WTC11 (cell line): ENCODE measurements at regions not wholly inside any gene's neighbourhood (a gene's known extent, or its start where the extent isn't known, plus 50 kb on each side); places are given as distances from the start of the nearest gene placed in this dataset.

ENCODE experiments used
- TEAD4 ChIP-seq: sonication (generic); formaldehyde crosslinking; IDR thresholded peaks from 2 replicates; pipeline ENCODE4 v1.8.0; 2022; ENCODE audit warnings: mild to moderate bottlenecking, missing genetic modification reagents
- TF ChIP-seq, protein P1 (sequence below): fragments of 200-600 bp; IDR thresholded peaks from 2 replicates; pipeline ENCODE4 v1.8.0; 2022; ENCODE audit warnings: antibody characterized with exemption
- TF ChIP-seq, protein P2 (sequence below): sonication (generic); formaldehyde crosslinking; IDR thresholded peaks from 2 replicates; pipeline ENCODE4 v1.8.0; 2023; ENCODE audit warnings: mild to moderate bottlenecking, missing genetic modification reagents

DNA sequence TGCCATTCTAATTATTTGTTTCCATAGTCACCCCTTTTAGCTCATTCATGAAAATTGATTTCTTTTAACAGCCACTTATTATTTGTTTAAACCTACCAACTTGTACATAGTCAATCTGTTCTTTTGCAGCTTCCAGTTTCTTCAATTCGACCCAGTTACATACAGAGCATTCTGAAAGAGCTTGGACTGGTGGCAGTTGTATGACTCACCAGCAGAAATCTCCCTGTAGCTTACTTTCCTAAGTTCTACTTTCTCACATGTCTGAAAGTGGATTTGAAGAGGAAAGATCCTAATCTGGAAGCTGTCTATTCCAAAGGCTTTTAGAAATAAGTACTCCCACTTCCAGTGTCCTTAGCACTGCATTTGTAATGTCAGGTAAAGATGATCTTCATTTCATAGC is 447.9 kb downstream of the HTR1B start:
- TF ChIP-seq, protein P1, sequence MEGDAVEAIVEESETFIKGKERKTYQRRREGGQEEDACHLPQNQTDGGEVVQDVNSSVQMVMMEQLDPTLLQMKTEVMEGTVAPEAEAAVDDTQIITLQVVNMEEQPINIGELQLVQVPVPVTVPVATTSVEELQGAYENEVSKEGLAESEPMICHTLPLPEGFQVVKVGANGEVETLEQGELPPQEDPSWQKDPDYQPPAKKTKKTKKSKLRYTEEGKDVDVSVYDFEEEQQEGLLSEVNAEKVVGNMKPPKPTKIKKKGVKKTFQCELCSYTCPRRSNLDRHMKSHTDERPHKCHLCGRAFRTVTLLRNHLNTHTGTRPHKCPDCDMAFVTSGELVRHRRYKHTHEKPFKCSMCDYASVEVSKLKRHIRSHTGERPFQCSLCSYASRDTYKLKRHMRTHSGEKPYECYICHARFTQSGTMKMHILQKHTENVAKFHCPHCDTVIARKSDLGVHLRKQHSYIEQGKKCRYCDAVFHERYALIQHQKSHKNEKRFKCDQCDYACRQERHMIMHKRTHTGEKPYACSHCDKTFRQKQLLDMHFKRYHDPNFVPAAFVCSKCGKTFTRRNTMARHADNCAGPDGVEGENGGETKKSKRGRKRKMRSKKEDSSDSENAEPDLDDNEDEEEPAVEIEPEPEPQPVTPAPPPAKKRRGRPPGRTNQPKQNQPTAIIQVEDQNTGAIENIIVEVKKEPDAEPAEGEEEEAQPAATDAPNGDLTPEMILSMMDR: no peak
- no peak for TF ChIP-seq TEAD4 (CRISPR knock-in tag)
- TF ChIP-seq, protein P2, sequence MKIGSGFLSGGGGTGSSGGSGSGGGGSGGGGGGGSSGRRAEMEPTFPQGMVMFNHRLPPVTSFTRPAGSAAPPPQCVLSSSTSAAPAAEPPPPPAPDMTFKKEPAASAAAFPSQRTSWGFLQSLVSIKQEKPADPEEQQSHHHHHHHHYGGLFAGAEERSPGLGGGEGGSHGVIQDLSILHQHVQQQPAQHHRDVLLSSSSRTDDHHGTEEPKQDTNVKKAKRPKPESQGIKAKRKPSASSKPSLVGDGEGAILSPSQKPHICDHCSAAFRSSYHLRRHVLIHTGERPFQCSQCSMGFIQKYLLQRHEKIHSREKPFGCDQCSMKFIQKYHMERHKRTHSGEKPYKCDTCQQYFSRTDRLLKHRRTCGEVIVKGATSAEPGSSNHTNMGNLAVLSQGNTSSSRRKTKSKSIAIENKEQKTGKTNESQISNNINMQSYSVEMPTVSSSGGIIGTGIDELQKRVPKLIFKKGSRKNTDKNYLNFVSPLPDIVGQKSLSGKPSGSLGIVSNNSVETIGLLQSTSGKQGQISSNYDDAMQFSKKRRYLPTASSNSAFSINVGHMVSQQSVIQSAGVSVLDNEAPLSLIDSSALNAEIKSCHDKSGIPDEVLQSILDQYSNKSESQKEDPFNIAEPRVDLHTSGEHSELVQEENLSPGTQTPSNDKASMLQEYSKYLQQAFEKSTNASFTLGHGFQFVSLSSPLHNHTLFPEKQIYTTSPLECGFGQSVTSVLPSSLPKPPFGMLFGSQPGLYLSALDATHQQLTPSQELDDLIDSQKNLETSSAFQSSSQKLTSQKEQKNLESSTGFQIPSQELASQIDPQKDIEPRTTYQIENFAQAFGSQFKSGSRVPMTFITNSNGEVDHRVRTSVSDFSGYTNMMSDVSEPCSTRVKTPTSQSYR: no peak
